ENCODE measurements at regions not wholly inside any gene's neighbourhood (a gene's known extent, or its start where the extent isn't known, plus 50 kb on each side); places are given as distances from the start of the nearest gene placed in this dataset.

GRCh38 chr19:30646806-30647205, 274.6 kb downstream of the ZNF536 start (continued):
- TF ChIP-seq MXI1 (conservative IDR thresholded peaks at IDR 0.05; ENCODE audit: poor library complexity, severe bottlenecking): no peak
- TF ChIP-seq POLR2AphosphoS5 (IDR thresholded peaks at IDR 0.05): no peak
- no peak for TF ChIP-seq SMC3 (conservative IDR thresholded peaks at IDR 0.05; ENCODE audit: poor library complexity)
- TF ChIP-seq EZH2 (IDR thresholded peaks at IDR 0.05; ENCODE audit: borderline replicate concordance, insufficient read depth, low read length, poor library complexity, severe bottlenecking): no peak

- no peak for TF ChIP-seq MXI1 (conservative IDR thresholded peaks at IDR 0.05; ENCODE audit: poor library complexity, severe bottlenecking)
- TF ChIP-seq EZH2 (IDR thresholded peaks at IDR 0.05; ENCODE audit: borderline replicate concordance, insufficient read depth, low read length, poor library complexity, severe bottlenecking): no peak
- no peak for TF ChIP-seq POLR2AphosphoS5 (IDR thresholded peaks at IDR 0.05)
- TF ChIP-seq RAD21 (conservative IDR thresholded peaks at IDR 0.05): no peak
- no peak for TF ChIP-seq CTCF (IDR thresholded peaks at IDR 0.05; ENCODE audit: poor library complexity, severe bottlenecking)
- no peak for TF ChIP-seq REST (IDR thresholded peaks at IDR 0.05; ENCODE audit: borderline replicate concordance)
- no peak for TF ChIP-seq SMC3 (conservative IDR thresholded peaks at IDR 0.05; ENCODE audit: poor library complexity)
- Histone ChIP-seq H3K9me3 (ENCODE audit: low read length) (no peaks in the 10 kb centered on the region), H3K27ac (ENCODE audit: low read length) (no peak overlapping the region)
Observed at GRCh38 chr19:30645946-30646577, 273.9 kb downstream of the ZNF536 start.

GRCh38 chr19:30640252-30640965, 268.2 kb downstream of the ZNF536 start:
- H3K27ac ChIP-seq (ENCODE audit: low read length): no peak overlapping the region
- no peaks in the 10 kb centered on the region for H4K20me1 ChIP-seq (ENCODE audit: insufficient read depth)
- no peaks in the 10 kb centered on the region for H3K9me3 ChIP-seq (ENCODE audit: low read length)
- no peaks in the 10 kb centered on the region for H3K27me3 ChIP-seq (ENCODE audit: insufficient read depth, low read depth, low read length)
- no peak overlapping the region for H3K9ac ChIP-seq (ENCODE audit: low read length)
- no peaks in the 10 kb centered on the region for H3K9me2 ChIP-seq (ENCODE audit: insufficient read depth, low read length)
- no peaks in the 10 kb centered on the region for H3K79me2 ChIP-seq (replicated peaks; ENCODE audit: insufficient read depth, low read length)
- TF ChIP-seq RAD21 (conservative IDR thresholded peaks at IDR 0.05) (no peak), MXI1 (conservative IDR thresholded peaks at IDR 0.05; ENCODE audit: poor library complexity, severe bottlenecking) (no peak), REST (IDR thresholded peaks at IDR 0.05; ENCODE audit: borderline replicate concordance) (no peak), SMC3 (conservative IDR thresholded peaks at IDR 0.05; ENCODE audit: poor library complexity) (no peak)
- H3F3A ChIP-seq (ENCODE audit: insufficient read depth, low read length, poor library complexity, severe bottlenecking): no peaks in the 10 kb centered on the region
- no peaks in the 10 kb centered on the region for H3K36me3 ChIP-seq (ENCODE audit: insufficient read depth, low read length)
- no peak overlapping the region for H2AFZ ChIP-seq (ENCODE audit: low read depth, low read length)
- no peak overlapping the region for H3K4me2 ChIP-seq (ENCODE audit: low read length)
- no peak overlapping the region for H3K4me3 ChIP-seq (ENCODE audit: low read length)

More at GRCh38 chr19:30645946-30646577, 273.9 kb downstream of the ZNF536 start:
- Histone ChIP-seq H2AFZ (ENCODE audit: low read depth, low read length) (no peak overlapping the region), H3K36me3 (ENCODE audit: insufficient read depth, low read length) (no peaks in the 10 kb centered on the region), H3K79me2 (replicated peaks; ENCODE audit: insufficient read depth, low read length) (no peaks in the 10 kb centered on the region), H3K9me2 (ENCODE audit: insufficient read depth, low read length) (no peaks in the 10 kb centered on the region), H3K4me2 (ENCODE audit: low read length) (no peak overlapping the region), H4K20me1 (ENCODE audit: insufficient read depth) (no peaks in the 10 kb centered on the region), H3K27me3 (ENCODE audit: insufficient read depth, low read depth, low read length) (no peaks in the 10 kb centered on the region), H3K4me3 (ENCODE audit: low read length) (no peak overlapping the region), H3K9ac (ENCODE audit: low read length) (no peak overlapping the region), H3F3A (ENCODE audit: insufficient read depth, low read length, poor library complexity, severe bottlenecking) (no peaks in the 10 kb centered on the region)

All from neural cell (in vitro differentiated cells).